Activated naive CD4-positive, alpha-beta T cell treated with anti-CD3 and anti-CD28 coated beads, Interleukin-2, amount 50 U/mL, for 16 hours (primary cell): ENCODE measurements at regions not wholly inside any gene's neighbourhood (a gene's known extent, or its start where the extent isn't known, plus 50 kb on each side); places are given as distances from the start of the nearest gene placed in this dataset.
"Not testable (repeated sequence)": the region's sequence is repeated elsewhere in the genome, so short reads cannot be mapped to it uniquely, and the experiment has no call there.

Experiments used
- DNase-seq: peaks from one replicate; pipeline ENCODE4 v3.0.0-alpha.2; 2020

DNA sequence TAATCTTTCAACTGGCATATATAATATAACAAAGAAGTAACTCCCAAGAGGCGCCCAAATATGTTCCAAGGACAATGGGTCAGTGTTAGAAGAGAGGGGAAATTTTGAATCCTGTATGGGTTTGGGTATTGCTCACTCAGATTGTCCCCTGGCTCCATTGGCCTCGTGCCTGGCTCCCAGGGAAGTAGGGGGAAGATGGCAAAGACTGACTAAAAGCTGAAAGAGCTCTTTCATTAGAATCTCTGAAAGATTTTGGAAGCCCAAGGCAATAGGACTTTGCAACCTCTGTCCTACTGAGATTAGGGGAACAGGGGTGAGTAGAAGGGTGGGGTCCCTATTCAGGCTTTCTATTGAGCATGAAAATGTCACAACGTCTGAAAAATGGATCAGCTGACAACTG, 1272.8 kb upstream of the ZEB2 start:
- no peak for DNase-seq

DNA sequence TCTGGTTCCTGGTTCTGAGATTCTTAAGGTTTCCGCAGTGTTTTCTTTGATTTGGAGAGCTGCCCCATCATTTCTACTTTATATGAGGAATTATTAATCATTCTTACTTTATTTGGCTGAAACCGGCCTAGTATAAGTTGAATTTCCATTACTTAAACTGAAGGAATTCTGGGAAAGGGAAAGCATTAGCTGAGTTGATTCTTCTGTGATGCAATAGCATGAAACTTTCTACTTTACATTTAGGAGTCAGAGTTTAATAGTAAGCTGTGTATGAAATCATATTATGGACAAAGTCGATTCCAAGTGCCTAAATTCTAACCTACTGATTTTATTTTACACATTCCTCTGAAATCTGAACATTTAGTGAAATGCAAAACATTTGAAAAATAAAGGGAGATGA, 1269.7 kb upstream of the ZEB2 start:
- no peak for DNase-seq

DNA sequence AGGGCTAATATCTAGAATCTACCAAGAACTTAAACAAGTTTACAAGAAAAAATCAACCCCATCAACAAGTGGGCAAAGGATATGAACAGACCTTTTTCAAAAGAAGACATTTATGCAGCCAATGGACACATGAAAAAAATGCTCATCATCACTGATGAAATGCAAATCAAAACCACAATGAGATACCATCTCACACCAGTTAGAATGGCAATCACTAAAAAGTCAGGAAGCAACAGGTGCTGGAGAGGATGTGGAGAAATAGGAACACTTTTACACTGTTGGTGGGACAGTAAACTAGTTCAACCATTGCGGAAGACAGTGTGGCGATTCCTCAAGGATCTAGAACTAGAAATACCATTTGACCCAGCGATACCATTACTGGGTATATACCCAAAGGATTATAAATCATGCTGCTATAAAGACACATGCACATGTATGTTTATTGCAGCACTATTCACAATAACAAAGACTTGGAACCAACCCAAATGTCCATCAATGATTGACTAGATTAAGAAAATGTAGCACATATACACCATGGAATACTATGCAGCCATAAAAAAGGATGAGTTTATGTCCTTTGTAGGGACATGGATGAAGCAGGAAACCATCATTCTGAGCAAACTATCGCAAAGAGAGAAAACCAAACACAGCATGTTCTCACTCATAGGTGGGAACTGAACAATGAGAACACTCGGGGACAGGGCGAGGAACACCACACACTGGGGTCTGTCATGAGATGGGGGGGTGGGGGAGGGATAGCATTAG, 1267.9 kb upstream of the ZEB2 start:
- DNase-seq = not testable (repeated sequence)

DNA sequence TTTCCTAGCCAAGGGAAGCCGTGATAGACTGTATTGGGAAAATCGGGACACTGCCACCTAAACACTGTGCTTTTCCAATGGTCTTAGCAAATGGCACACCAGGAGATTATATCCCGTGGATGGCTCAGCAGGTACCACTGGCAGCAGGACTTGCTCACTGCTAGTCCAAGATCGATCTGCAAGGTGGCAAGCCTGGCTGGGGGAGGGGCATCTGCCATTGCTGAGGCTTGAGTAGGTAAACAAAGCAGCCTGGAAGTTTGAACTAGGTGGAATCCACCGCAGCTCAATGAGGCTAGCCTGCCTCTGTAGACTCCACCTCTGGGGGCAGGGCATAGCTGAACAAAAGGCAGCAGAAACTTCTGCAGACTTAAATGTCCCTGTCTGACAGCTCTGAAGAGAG, 1262.7 kb upstream of the ZEB2 start:
- DNase-seq = not testable (repeated sequence)

DNA sequence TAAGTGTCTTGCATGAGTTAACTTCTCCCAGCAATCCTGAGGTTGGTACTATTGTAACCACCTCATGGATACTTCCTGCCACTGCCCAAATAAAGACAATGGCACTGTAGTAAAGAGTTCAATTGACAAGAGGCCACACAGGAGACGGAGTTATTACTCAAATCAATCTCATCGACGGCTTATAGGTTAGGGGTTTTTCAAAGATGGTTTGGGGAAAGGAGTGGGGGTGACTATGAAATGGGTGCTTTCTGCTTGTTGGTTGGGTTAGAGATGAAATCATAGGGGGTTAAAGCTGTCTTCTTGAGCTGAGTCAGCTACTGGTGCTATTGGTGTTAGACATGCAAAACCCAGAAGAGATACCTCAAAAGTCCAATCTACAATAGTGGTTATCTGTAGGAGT, 1258.0 kb upstream of the ZEB2 start:
- no peak for DNase-seq

DNA sequence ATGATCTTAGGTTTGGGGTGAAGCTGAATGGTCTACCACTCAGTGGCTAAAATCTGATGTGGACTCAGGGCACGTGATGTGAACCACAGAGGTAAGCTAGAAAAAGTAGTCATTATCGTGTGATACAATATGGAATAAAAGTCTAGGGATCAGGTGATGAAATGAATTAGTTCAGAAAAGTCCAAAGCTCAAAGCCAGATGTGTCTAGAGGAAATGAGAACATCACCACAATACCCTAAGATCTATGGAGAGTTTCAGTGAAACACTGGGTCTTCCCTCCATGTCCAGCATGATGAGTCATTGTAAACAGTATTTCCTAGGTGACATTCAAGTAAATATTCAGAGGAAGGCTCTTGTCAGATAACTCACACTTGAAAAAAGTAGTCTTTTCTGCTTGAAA, 1257.4 kb upstream of the ZEB2 start:
- DNase-seq = no peak

DNA sequence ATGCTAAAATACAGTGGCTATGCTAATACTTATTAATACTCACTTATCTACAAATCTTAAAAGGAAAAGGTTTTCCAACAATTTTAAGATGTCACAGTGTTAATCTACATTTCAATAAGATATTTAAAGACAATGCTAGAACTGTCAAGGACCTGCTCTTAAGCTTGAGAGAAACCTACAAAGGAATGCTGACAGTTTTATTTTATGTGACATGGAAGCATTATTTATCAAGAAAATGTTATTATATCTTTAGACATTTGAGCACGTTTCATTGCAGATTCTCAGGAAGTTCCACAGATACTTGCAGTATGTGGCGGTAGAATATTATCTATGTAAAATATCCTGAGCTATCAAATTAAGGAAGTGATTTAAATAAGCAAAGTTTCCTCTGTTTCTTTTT, 1255.7 kb upstream of the ZEB2 start:
- no peak for DNase-seq

DNA sequence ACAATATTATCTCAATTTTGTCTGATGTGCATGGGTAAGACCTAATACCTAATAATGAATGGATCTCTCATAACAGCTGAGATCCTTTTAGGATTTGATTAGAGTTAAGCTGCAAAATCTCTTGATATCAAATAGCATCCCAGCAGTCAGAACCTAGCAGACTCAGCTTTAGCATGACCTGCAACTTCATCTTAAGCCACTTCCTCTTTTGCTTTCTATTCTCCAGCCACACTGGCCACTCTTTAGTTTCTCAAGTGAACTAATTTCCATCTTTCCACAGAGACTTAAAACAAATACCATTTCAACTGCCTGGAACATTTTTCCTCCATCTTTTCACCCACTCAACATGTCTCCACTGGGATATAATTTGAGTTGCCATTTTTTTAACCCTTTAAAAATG, 1251.6 kb upstream of the ZEB2 start:
- DNase-seq = no peak

DNA sequence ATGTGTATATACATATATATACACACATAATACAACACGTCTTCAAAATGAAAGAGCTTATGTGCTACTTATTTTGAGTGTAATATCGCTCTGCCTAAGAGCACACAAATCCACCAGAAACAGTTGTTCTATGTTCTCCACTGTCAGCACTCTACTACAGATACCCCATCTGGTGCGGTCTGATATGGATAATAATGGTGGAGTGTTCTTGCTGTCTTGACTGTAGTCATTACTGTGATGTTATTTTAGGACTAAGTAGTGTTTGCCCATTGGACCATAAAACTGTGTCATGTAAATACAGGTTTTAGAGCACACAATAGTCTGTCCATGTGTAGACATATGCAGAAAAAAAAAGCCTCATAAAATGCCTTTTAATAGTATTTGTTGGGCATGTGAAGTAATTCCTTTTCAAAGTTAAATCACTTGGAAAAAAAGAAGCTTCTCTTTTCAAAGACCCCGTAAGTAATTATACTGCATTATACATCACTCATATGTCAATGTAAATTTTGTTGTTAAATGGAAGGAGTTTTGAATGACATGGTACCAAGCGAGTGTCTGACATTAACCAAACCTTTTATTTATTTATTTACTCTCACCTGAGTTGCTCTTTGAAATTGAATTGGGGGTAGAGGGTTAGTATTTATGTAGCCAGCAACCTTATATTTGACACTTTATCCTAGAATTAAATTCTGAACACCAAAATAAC, 1249.2 kb upstream of the ZEB2 start:
- no peak for DNase-seq

DNA sequence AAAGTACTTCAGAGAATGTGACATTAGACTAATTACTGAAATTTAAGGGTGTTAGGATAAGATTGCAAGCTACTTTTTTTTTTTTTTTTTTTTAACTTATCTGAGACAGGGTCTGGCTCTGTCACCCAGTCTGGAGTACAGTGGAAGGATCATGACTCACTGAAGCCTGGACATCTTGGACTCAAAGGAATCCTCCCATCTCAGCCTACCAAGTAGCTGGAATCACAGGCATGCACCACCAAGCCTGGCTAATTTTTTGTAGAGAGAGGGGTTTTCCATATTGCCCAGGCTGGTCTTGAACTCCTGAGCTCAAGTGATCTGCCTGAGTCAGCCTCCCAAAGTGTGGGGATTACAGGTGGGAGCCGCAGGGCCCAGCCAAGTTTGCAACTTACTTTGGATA, 1246.0 kb upstream of the ZEB2 start:
- DNase-seq = no peak

DNA sequence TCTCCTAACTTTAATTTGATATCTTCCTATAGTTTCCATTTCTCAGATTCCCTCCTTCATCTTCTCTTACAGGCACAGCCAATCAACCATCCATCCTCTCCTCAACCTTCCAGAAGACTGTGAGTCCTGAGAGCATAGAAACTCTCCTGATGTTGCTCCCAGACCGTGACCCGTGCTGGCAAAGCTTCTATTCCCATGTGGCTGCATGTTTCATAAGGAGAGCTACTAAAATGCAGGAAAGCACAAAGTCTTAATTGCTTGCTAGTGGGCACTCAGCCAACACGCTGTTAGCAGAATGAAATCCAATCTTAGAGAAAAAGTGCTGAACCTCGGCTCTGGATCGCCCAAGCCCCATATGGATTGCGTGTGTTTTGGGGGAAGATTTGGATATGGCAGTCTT, 1244.7 kb upstream of the ZEB2 start:
- DNase-seq = no peak

DNA sequence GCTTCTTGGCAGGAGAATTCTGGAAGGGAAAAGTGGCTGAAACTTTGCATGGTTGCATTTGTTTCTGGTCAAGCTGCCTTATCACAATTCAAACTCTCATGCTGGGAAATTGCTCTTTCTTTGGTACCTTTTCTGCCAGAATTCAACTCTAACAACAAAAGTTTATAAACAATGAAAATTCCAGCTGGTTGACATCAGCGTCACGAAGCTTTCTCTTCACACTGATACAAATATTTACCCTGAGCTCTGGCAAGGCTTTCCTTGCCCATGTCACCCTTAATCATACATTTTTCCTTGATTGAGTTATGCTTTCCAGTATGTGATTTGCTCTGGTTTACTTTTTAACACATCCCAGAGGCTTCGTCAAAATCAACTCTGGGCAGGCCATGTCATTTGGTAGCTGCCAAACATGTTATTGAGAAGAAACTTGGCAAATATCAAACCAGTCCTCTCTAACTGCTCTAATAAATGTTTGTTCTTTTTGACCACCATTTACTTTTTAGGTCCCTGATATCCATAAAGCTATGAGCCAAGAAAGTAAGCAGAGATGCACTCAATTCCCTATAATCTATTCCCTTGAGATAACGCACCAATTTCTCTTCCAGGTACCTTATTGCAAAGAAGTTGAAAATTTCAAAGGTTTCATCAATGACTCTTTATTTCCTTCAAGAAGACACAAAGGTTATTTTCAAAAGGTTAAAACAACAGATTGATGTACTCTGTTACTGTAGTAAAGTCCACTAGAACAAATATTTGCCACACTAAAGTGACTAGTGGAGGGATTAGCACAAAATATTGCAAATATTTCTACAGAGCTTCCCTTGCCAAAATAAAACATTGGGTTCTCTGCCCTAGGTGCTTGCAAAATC, 1241.1 kb upstream of the ZEB2 start:
- no peak for DNase-seq

DNA sequence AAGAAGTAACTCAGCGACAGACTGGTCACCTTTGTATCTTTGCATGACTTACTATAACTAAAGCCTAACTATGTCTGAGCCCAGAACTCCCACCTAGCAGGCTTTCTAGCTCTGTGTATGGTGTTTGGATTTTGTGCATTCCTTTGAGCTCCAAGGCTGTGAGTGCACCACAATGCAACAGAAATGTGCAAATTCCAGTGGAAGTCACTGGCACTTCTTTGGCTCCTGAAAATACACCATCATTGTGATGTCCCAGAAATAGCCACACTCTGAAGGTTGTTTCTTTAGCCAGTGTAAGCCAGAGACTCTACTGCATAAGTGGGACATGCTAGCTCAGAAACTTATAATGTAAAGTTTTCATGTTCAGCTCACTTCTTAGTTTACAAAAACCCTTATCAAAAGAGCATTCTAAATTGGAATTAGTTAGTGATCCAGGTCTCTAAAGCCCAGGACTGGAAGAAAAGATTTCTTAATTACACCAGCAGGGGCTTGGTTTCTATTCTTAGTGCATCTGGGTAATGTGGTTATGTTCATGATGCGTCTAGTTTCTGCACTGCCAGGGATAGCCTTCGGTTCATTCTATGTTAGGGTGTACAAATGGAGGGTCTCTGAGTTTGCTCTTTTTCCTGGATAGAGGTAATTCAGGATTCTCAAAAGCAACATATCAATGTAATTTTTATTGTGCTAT, 1239.5 kb upstream of the ZEB2 start:
- no peak for DNase-seq

DNA sequence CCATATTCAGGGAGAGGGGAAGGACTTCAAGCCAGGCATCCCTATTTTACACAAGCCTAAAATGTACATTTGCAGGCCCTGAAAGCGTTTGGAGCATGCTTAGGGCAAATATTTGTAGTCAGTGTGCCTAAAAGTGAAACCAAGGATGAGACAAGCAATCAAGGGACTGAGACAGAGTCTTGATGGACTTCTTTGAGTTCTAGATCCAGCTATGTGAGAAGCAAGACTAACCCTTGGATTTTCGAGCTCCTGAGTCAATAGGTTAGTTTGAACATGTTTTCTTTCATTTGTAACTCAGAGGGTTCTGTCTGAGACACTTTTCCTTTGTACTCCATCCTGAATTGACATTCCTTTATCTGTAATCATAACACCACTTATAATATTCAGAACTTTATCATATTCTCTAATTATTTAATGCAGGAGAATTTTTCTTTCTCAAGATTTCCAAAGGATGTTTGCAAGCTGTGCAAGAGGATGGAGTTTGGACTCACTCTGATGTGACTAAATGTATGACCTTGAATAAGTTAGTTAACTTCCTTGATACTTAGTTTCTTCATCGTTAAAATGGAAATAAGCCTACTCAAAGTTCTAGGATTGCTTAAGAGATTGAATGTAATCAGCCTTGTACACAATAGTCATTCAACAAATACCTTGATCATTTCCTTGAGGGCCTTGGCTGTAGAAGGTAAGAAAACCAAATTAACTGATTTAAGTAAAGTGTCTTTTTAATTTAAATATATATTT, 1237.8 kb upstream of the ZEB2 start:
- DNase-seq = no peak

DNA sequence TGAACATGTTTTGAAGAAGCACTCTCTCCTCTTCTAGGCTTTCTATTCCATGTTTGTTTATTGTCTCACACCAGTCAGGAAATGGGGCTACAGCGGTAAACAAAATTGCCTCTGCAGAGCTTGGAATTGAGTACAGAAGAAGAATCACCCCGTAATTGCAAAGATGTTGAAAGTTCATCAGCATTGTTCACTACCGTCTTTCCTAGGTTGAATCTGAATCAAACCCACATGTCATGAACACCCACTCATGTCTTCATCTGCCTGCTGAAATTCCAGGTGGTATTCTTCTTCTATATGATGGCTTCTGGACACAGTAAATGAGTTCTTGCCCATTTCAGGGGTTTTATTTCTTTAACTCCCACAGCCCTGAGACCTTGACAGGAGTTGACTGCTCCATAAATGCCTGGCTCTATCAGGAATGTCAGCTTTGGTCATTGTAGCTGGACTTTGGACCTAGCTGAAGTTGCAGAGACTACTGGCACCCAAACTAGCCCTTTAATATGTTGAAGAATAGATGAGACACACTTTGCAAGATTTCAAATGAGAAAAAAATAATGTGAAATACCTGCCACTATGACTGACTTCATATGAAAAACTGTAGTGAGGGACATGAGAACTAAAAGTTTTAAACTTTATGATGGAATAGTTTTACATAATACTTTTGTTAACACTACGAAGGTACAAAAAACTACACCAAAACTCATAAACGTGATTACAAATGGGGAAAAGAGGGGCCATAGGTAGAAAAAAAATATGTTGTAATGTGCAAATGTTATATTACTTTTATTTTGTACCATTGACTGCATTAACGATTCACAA, 1235.3 kb upstream of the ZEB2 start:
- DNase-seq = no peak

DNA sequence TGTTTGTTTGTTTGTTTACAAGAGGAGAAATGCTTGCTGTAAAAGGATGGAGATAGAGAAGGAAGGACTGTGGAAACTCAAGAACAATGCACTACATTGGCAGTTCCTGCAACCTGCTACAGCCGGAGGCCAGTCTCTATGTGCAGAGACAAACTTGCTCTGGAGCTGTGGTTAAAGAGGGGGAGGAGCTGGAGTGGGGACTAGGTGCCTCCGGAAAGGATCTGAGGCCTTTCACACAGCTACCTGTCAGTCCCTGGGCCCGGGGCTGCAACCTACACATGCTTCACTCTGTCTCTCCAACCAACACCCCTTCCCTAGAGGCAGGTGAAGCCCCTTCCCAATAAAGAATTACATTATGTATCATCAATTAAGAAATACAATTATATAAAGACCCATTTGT, 1234.0 kb upstream of the ZEB2 start:
- no peak for DNase-seq

DNA sequence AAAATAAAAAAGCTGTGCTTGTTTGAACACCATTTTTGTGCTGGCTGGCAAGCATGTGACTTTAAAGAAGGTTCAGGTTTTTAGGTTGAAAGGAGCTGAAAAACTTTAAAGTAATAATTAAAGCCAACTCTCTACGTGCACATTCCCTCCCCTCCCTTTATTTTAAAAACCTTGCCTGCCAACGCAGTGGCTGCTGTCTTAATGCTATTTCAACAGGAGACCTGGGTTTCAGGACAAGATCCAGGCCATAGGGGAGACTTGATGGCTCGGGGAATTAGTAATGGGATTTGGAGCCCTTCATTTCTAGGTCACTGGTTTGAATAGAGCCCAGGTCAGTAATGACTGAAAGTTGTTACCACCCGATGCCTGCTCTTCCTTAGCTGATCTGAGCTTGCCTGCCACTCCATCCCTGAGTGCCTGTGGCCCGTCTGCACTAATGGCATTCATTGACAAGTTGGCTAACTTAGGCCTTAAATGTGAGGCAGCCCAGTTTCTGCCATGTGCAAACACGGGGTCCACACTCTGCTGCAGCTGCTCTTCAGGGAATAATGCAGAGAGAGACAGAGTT, 1233.2 kb upstream of the ZEB2 start:
- no peak for DNase-seq

DNA sequence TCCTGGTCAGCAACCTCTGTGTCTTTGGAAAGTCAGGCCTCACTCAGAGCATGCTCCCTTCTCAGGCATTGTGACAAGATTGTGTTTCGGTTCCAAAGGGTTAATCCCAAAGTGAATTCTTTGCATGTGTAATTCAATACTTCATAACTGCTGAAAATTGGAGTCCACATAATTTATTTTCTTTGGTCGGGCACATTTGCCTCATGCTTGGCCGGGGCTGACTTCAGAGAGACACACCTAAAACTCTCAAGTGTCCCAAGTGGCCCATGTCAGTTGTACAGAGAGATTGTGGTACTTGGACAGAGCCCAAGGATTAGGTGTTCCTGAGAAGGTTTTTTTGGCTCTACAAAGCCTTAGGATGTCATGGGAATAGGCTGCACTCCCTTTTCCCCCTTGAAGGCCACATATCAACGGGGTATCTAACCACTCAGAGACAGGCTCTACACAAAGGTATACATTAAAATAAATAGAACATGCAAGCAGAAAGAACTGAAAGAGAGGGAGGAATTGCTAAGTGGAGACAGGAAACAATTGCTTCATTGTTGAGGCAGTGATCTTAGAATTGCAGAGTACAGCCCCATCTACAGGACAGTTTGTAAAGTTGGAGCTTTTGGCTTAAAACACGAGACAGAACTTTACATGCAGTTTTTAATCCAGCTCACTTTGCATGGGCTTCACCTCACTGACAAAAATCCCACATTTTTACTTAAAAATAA, 1232.3 kb upstream of the ZEB2 start:
- DNase-seq = no peak

DNA sequence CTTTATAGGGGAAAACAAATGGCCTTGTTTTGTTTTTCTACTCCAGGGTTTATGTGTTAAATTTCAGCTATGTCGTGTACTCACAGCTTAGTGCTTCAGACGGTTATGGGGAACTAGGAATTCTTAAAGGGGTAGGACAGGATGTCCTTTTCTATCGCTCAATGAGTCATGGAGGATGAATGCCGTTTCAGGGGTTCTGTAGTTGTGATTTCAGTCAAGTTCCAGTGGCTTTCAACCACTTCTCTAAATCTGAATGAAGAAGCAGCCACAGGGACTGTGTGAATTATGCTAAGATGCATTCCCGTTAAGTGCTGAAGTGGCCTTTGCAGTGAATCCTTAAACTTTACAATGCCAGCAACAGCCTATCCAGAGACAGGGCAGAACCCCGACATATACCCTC, 1231.7 kb upstream of the ZEB2 start:
- DNase-seq = no peak

DNA sequence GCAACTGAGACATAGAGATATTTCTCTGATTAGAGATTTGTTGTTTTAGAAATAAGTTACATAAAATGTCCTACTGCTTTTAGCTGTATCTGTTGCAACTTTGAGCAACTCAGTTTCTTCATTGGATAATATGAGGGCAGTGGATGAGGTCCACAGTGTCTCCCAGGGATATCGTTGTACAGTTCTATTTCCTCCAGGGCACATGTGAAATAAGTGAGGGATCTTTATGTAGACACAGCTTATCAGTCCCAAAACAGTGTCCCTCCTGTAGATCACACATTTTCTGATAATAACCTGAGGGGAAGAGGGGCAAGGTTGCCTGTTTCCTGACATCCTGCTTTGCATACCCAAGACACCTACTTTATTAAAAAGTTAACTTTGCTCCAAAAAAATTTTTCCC, 1231.2 kb upstream of the ZEB2 start:
- no peak for DNase-seq

DNA sequence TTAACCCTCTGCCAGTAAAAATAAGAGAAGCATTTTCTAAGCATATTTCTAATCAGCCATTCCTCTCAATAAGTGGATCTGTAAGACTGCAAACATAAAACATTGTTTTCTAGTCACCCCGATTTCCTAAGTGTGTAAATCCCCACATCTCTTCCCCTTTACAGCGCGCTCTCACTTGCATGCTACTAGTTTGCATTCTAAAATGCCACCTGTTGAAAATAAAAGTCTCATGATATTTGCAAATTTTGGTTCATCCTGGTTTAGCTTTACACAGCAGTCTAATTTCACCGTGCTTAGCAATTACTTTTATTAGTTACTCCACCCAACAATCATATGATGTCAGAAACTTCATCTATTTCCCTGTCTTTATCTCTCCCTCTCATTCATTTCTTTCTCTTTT, 1230.7 kb upstream of the ZEB2 start:
- no peak for DNase-seq
